CD4-positive, alpha-beta T cell (primary cell): ENCODE measurements at regions not wholly inside any gene's neighbourhood (a gene's known extent, or its start where the extent isn't known, plus 50 kb on each side); places are given as distances from the start of the nearest gene placed in this dataset.

Experiments
- ATAC-seq: fragments of 200-7000 bp; cut with Tn5 transposase; one replicate; pipeline ENCODE4 v1.10.0; 2022; ENCODE audit warnings: mild to moderate bottlenecking; ENCODE audit not compliant: poor library complexity
- CTCF ChIA-PET: fragments of 350-600 bp; sonication (Branson Sonifier 250); formaldehyde crosslinking; loops from one replicate; lab custom pipeline; 2021; ENCODE audit warnings: antibody characterized with exemption, inconsistent platforms; lab: Charles Lee
- POLR2A ChIA-PET: fragments of 350-600 bp; sonication (Branson Sonifier 250); formaldehyde crosslinking; loops from one replicate; lab custom pipeline; 2021; ENCODE audit warnings: antibody characterized with exemption, inconsistent platforms; lab: Charles Lee
- DNase-seq, 14 experiments: peaks; one replicate each; pipeline ENCODE4 v3.0.0-alpha.2; 2013 to 2020; ENCODE audit warnings: mixed read lengths in 2 of 14
- H3K27ac ChIP-seq, 2 donors: one replicate each; pipeline versions ENCODE4 v1.5.1 to v1.7.0; 2013; ENCODE audit warnings: low read length in 2 of 2, low read depth in 1 of 2, mild to moderate bottlenecking in 1 of 2
- H3K27me3 ChIP-seq, 2 experiments: 1 replicate in 1 of 2; 2 replicates in 1 of 2; pipeline versions ENCODE4 v1.6.1 to v1.7.0; 2013; ENCODE audit warnings: low read length in 2 of 2, control low read depth in 1 of 2, mild to moderate bottlenecking in 1 of 2, moderate library complexity in 1 of 2; ENCODE audit not compliant: insufficient read depth in 2 of 2, control insufficient read depth in 1 of 2
- H3K36me3 ChIP-seq: one replicate; pipeline ENCODE4 v1.6.1; 2013; ENCODE audit warnings: low read length, control low read depth; ENCODE audit not compliant: insufficient read depth
- H3K4me1 ChIP-seq: one replicate; pipeline ENCODE4 v1.6.1; 2013; ENCODE audit warnings: low read length, control low read depth; ENCODE audit not compliant: insufficient read depth
- H3K4me3 ChIP-seq: one replicate; pipeline ENCODE4 v1.5.1; 2013; ENCODE audit warnings: mild to moderate bottlenecking, low read length, moderate library complexity
- H3K9me3 ChIP-seq, 2 experiments: 1 replicate in 1 of 2; 2 replicates in 1 of 2; pipeline versions ENCODE4 v1.6.1 to v1.7.0; 2013; ENCODE audit warnings: low read length in 2 of 2, mild to moderate bottlenecking in 2 of 2, control low read depth in 1 of 2, moderate library complexity in 1 of 2; ENCODE audit not compliant: control insufficient read depth in 1 of 2, insufficient read depth in 1 of 2
- H3K27ac Mint-ChIP-seq: one replicate; pipeline ENCODE4 v1.8.0; 2020; ENCODE audit warnings: mixed read lengths
- H3K27me3 Mint-ChIP-seq: one replicate; pipeline ENCODE4 v1.8.0; 2021; ENCODE audit warnings: mixed read lengths
- H3K36me3 Mint-ChIP-seq: one replicate; pipeline ENCODE4 v1.8.0; 2021; ENCODE audit warnings: low read depth, mixed read lengths
- H3K4me1 Mint-ChIP-seq: one replicate; pipeline ENCODE4 v1.8.0; 2021; ENCODE audit warnings: low read depth, mixed read lengths
- H3K4me3 Mint-ChIP-seq: one replicate; pipeline ENCODE4 v1.8.0; 2020; ENCODE audit warnings: mild to moderate bottlenecking, mixed read lengths
- H3K9me3 Mint-ChIP-seq: one replicate; pipeline ENCODE4 v1.8.0; 2020; ENCODE audit warnings: mixed read lengths
- intact Hi-C, 2 experiments: fragments of 100-400 bp; cut with DNase I in 1 of 2; cut with micrococcal nuclease in 1 of 2; formaldehyde crosslinking; loops; one replicate each; pipeline versions ENCODE4 v1.15.1 to v1.9.0; 2023 to 2025; cut with DNase I, micrococcal nuclease
- TF ChIP-seq, protein P1 (sequence below): fragments of 200-600 bp; IDR thresholded peaks from one replicate; pipeline ENCODE4 v1.8.0; 2022; ENCODE audit warnings: antibody characterized with exemption, mild to moderate bottlenecking

- Mint-ChIP-seq H3K27ac (no peak overlapping the region), H3K4me3 (no peak overlapping the region), H3K4me1 (no peaks in the 10 kb centered on the region), H3K27me3 (no peaks in the 10 kb centered on the region), H3K9me3 (peaks cover 4% of the 10 kb centered on the region), H3K36me3 (no peaks in the 10 kb centered on the region)
- H3K4me1 ChIP-seq: no peaks in the 10 kb centered on the region
- H3K27ac ChIP-seq: no peak overlapping the region
- ChIA-PET CTCF (no interaction called here), POLR2A (no interaction called here)
- H3K36me3 ChIP-seq: no peaks in the 10 kb centered on the region
- H3K4me3 ChIP-seq: no peak overlapping the region
- ATAC-seq (no peak), DNase-seq (no peak)
- H3K27me3 ChIP-seq: no peaks in the 10 kb centered on the region
- TF ChIP-seq, protein P1, sequence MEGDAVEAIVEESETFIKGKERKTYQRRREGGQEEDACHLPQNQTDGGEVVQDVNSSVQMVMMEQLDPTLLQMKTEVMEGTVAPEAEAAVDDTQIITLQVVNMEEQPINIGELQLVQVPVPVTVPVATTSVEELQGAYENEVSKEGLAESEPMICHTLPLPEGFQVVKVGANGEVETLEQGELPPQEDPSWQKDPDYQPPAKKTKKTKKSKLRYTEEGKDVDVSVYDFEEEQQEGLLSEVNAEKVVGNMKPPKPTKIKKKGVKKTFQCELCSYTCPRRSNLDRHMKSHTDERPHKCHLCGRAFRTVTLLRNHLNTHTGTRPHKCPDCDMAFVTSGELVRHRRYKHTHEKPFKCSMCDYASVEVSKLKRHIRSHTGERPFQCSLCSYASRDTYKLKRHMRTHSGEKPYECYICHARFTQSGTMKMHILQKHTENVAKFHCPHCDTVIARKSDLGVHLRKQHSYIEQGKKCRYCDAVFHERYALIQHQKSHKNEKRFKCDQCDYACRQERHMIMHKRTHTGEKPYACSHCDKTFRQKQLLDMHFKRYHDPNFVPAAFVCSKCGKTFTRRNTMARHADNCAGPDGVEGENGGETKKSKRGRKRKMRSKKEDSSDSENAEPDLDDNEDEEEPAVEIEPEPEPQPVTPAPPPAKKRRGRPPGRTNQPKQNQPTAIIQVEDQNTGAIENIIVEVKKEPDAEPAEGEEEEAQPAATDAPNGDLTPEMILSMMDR: no peak
- H3K9me3 ChIP-seq: peaks cover 0 to 7% of the 10 kb centered on the region in 2 experiments
- intact Hi-C loops: no loop called here
These were observed 580.4 kb downstream of the ANKRD50 start for GRCh38 chr4:124132161-124132560.

DNA sequence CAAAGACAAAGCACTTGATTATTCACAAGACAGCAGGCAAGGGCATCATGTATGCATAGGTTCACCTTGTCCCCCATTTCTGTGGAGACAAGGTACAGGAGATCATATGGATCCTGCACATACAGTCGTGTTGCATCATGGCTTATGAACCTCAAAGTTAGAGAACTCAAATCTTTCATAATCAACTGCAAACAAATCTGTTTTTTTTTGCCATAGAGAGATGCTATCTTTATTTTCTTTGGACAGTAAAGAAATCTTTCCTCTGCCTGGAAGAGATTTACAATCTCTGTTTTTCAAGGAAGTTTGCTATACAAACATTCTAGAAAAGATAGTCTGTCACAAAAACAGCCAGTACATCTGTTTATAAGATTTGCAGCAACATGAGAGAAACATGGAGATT, 578.8 kb downstream of the ANKRD50 start:
- no peak overlapping the region for H3K4me3 Mint-ChIP-seq
- ChIA-PET POLR2A (no interaction called here), CTCF (no interaction called here)
- no peak overlapping the region for H3K4me3 ChIP-seq
- ATAC-seq (no peak), DNase-seq (no peak)
- no peaks in the 10 kb centered on the region for H3K36me3 ChIP-seq
- intact Hi-C loops: no loop called here
- peaks cover 0 to 7% of the 10 kb centered on the region in 2 experiments for H3K9me3 ChIP-seq
- TF ChIP-seq, protein P1: no peak
- no peaks in the 10 kb centered on the region for H3K36me3 Mint-ChIP-seq
- H3K9me3 Mint-ChIP-seq: peaks cover 4% of the 10 kb centered on the region
- no peaks in the 10 kb centered on the region for H3K27me3 Mint-ChIP-seq
- no peak overlapping the region for H3K27ac Mint-ChIP-seq
- H3K4me1 Mint-ChIP-seq: no peaks in the 10 kb centered on the region
- no peak overlapping the region for H3K27ac ChIP-seq
- H3K27me3 ChIP-seq: no peaks in the 10 kb centered on the region
- H3K4me1 ChIP-seq: no peaks in the 10 kb centered on the region

- Mint-ChIP-seq H3K4me3 (no peak overlapping the region), H3K27me3 (no peaks in the 10 kb centered on the region), H3K4me1 (no peaks in the 10 kb centered on the region), H3K36me3 (no peaks in the 10 kb centered on the region), H3K27ac (no peak overlapping the region), H3K9me3 (peaks cover 4% of the 10 kb centered on the region)
- no peak overlapping the region for H3K27ac ChIP-seq
- H3K9me3 ChIP-seq: peaks cover 0 to 7% of the 10 kb centered on the region in 2 experiments
- no peaks in the 10 kb centered on the region for H3K36me3 ChIP-seq
- TF ChIP-seq, protein P1: no peak
- no peak overlapping the region for H3K4me3 ChIP-seq
- H3K4me1 ChIP-seq: no peaks in the 10 kb centered on the region
- no peak for ATAC-seq
- no peaks in the 10 kb centered on the region for H3K27me3 ChIP-seq
- intact Hi-C loops: no loop called here
- no peak for DNase-seq
- POLR2A ChIA-PET: no interaction called here
- CTCF ChIA-PET: no interaction called here
These were observed 577.1 kb downstream of the ANKRD50 start for GRCh38 chr4:124135409-124135813.
